Posterior cingulate gyrus (tissue), 11 donors: ENCODE measurements at regions not wholly inside any gene's neighbourhood (a gene's known extent, or its start where the extent isn't known, plus 50 kb on each side); places are given as distances from the start of the nearest gene placed in this dataset.
"Not testable (repeated sequence)": the region's sequence is repeated elsewhere in the genome, so short reads cannot be mapped to it uniquely, and the experiment has no call there.

ENCODE experiments used
- DNase-seq, 10 donors: peaks; one replicate each; pipeline versions ENCODE4 v3.0.0 to v3.0.0-alpha.2; 2020 to 2021; ENCODE audit warnings: mixed read lengths in 3 of 10
- intact Hi-C: fragments of 100-400 bp; cut with DNase I; formaldehyde crosslinking; loops from one replicate; pipeline ENCODE4 v1.15.1; 2023

GRCh38 chr1:115147928-115148327, 58.6 kb upstream of the TSPAN2 start:
- DNase-seq = peak in 1 of 10 donors; percentile 42
- intact Hi-C loops = not testable (repeated sequence)

- intact Hi-C loops = no loop called here
- no peak for DNase-seq
These were observed 55.9 kb upstream of the TSPAN2 start for GRCh38 chr1:115145226-115145625.

- intact Hi-C loops = no loop called here
These were observed 54.9 kb upstream of the TSPAN2 start for GRCh38 chr1:115144176-115144575.

GRCh38 chr1:115142616-115143015, 53.3 kb upstream of the TSPAN2 start:
- DNase-seq = no peak
- intact Hi-C loops = no loop called here

More at GRCh38 chr1:115144176-115144575, 54.9 kb upstream of the TSPAN2 start:
- no peak for DNase-seq

- intact Hi-C loops = no loop called here
- no peak for DNase-seq
These were observed 51.8 kb upstream of the TSPAN2 start for GRCh38 chr1:115141145-115141454.

- intact Hi-C loops = no loop called here
- DNase-seq = no peak
These were observed 51.3 kb upstream of the TSPAN2 start for GRCh38 chr1:115140442-115141144.

- DNase-seq = peak in 1 of 10 donors; percentile 57
- intact Hi-C loops = loop anchor here (1.0 to 5.0 kb wide), 3 partner anchors 330 to 633 kb away; no protein-coding TSS in a partner anchor
These were observed 50.1 kb upstream of the TSPAN2 start for GRCh38 chr1:115139381-115139780.
